RPMI7951 (cell line): ENCODE measurements at regions not wholly inside any gene's neighbourhood (a gene's known extent, or its start where the extent isn't known, plus 50 kb on each side); places are given as distances from the start of the nearest gene placed in this dataset.
A peak's percentile ranks its signal among the peaks of the same experiment; 100 is the strongest.

Experiments
- DNase-seq: peaks from one replicate; pipeline ENCODE4 v3.0.0-alpha.2; 2012; ENCODE audit warnings: low read depth

DNA sequence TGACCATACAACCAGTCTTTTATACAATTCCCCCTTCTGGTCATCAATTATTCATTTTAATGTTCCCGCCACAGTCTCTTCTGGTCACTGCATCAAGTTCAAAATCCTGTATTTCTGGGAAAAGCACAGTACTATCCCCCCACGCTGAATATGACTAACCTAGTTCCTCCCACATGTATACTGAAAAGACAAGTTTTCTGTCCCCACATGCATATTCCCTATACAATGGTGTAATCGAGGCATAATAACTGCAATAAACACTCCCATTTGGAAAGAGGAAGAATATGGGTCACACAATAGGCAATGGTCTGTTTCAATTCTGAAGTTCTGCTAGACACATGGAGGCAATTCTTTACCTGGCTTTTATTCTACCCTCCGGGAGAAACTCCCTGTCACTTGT lies 344.9 kb downstream of the EFNA5 start:
- DNase-seq, result no peak

DNA sequence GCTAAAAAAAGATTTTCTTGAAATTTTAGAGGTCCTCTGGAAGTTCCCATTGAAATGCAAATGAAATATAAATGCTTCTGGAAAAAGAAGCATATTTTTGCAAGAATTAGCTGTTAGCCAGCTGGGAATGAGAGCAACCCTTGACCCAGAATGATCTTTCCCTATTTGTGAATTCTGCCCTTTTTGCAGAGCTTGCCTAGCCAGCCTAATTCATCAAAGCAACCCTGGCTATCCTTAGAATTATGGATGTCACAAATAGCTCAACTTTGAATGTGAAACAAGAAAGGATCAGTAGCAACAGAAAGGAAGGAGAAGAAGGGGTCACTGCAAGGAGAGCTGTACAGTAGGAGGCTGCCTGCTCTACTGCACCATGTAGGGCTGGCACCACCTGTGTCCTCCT lies 345.9 kb downstream of the EFNA5 start:
- no peak for DNase-seq

DNA sequence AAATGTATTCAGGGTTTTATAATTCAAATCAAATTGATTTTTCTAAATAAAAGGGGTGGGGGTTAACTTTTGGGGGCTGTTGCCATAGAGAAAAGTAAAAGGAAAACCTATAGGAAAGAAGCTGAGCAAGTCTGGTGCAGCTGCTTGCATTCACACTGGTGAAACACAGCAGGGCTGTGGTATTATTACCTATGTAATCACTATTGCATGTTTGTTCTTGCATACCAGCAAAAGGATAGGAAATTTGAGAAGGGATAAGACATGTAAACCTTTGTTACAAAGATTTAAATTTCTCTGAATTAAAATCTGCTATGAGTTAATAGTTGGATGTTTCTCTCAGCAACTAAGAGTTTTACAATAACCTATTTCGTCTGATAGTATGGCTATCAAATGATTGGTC lies 346.7 kb downstream of the EFNA5 start:
- no peak for DNase-seq

DNA sequence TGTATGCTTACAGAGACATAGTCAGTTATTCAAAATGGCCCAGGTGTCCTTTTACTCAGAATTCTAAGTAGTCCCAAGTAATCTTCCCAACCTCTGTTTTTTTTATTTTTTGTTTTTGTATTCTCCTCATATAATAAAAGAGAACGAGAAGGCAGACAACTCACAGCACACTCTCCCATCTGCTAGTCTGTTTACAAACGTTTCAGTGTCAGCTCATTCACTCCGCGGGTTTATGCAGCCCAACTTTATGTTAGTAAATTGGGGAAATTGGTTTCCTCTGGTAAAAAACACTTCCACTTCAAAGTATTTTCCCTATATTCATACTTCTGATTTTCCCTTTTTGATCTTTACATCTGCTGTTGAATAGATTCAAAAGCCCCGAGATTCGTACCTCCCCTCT lies 347.2 kb downstream of the EFNA5 start:
- DNase-seq, result no peak

DNA sequence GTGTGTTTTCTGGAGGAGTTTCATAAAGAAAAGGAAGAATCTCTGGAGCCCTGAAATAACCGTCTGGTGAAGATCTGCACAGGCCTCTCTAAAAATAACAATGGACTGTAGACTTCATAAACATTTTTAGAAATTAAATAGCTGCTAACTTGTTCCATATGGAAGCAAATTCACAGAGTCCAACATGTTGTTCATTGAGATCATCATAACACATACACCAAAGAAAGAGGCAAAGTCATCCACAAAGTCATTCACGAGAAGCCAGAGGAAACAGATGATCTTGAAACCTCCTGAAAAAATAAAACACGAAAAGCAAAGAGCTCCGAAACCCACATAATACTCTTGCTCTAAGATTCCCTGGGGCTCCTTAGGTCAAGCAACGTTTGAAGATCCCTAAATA lies 347.8 kb downstream of the EFNA5 start:
- DNase-seq, result no peak

DNA sequence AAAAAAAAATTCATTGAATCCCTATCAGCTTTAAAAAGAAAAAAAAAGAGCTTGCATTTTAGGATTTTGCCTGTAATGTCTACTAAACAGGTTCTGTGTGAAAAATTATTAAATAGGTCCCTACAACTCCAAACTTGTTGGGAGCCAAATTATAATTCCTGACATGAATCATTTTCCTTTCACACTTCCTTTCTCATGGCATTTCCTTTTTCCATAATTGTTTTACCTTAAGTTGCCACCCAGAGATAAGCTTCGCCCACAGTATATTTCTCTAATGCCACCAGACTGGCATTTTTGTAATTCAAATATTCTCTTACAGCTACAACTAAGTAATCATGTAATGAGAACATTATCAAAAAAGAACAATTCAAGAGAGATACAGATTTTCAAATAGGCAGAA lies 348.8 kb downstream of the EFNA5 start:
- no peak for DNase-seq

DNA sequence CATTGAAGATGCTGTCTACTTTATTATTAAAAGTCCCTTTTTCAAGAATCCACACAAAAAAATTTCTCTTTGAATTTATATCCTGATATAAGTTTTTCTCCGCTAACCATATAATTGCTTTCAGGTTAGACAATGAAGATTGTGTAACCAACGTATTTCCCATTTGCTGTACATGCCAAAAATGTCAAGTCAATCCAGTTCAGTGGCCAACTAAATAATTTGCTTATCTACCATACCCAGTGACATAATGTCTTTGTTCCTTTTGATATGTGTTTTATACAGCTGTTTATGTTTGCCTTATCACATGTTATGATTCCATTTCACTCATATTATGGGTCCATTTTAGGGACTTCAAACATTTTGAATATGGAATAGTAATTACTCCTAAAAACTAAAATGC lies 349.9 kb downstream of the EFNA5 start:
- no peak for DNase-seq

DNA sequence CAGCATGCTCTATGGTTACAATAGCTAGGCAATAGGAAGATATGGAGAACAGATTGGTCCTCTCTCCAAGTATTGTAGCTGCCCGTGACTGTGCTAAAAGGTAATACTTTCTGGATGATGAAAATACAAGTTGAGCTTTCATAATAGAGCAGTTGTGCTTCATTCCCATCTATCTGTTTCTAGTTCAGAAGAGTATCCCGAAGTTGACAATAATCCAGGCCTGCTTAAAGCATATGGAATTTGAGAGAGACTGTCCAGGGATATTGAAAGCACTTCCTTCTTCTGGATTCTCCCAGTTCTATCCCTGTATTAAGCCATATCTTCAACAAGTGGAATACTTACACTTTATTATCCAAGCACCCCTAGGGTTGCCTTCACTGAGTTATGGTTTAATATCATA lies 350.4 kb downstream of the EFNA5 start:
- DNase-seq, result no peak

DNA sequence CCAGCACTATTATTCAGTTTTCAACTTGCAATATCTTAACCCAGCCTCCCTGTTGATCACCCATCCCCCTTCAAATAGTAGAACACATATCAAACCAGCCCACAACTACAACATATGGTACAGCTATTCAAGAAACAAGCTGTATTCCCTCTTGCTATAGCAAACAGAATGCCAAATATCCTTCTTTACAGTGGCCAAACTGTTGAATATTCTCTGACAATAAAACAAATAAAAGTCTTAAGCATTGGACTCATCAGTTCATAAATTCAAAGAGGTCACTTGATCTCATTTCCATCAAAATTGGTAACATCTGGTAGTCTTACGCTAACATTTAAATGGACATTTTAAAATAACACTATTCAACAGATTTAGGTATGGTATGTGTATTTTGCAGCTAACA lies 350.8 kb downstream of the EFNA5 start:
- DNase-seq, result no peak

DNA sequence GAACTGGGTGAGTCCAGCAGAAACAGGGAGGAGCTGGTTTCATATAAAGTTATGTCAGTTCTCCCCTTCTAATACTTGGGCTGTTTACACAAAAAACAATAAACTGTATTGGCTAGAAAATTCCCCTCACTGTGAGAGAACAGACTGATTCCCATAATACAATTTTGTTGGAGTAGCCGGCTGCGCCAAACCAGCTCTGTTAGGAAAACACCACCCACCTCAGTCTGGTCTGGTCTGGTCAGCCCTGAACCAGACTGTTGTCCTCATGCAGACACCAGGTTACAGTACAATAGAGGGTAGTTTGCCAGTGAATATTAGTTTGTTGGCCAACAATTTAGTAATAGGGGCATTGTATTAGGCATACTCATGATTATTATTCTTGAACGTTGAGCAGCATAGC lies 356.4 kb downstream of the EFNA5 start:
- DNase-seq, result no peak

DNA sequence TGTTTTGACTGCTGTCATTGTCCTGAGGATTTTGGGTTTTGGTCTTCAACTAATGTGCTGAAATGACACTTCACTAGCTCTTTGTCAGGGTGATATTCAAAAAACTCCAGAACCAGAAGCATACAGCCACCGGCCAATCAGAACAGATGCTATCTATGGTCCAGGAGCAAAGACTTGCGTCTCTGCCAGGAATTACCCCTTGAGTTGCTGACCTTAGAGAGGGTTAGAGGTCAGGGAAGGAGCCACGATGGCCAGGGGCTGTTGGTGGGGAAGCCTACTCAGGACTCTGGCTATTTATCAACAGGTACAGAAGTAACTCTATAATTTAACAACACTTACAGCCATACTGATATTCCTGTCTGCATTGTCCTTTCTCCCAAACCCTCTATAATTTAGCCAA lies 356.8 kb downstream of the EFNA5 start:
- DNase-seq, result no peak

DNA sequence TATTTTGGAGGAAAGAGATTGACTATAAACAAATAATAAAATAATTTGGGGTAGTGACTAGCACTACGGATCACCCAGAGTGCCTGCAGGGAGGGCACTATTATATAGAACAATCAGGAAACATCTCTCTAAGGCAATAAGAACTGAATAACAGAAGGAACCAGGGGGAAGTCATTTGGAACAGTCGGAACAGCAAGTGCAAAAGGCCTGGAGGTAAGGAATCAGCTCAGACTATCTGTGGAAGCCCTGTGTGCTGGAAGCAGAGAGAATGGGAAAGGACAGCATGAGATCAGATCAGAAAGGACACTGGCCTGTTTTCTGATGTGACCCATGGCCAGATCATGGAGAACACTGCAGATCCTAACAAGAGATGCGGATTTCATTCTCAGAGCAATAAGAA lies 357.6 kb downstream of the EFNA5 start:
- DNase-seq, result no peak

DNA sequence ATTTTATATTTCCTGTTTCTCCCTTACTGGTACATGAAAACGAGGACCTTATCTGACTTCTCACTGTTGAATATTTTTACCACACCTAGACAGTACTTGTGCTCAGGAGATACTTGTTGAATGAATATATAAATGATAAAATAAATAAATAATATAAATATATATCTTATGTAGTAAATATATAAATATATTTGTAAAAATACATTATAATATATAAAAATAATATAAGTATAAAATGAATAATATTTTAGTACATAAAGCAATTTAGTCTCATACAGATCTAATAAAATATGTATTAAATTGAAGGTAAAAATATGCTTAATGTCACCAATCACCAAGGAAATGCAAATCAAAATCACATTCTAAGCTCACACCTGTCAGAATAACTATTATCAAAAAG lies 360.6 kb downstream of the EFNA5 start:
- DNase-seq, result no peak

DNA sequence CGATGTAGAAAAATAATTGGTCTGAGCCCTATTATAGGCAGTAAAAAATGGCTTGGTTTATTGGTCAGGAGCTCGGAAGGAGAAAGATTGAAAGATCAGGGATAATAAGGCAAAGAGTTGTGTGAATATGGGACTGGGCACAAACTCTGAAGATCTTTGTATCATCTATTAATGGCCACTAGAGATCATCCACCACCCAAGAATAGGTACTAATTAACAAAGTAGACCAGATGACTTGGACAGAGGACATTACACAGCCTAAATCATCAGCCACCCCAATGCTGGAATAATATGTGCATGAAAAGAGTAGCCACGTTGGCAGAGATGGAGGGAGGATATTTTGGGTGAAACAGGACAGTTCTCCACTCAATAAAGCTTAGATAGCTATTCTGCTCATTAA lies 364.1 kb downstream of the EFNA5 start:
- no peak for DNase-seq

DNA sequence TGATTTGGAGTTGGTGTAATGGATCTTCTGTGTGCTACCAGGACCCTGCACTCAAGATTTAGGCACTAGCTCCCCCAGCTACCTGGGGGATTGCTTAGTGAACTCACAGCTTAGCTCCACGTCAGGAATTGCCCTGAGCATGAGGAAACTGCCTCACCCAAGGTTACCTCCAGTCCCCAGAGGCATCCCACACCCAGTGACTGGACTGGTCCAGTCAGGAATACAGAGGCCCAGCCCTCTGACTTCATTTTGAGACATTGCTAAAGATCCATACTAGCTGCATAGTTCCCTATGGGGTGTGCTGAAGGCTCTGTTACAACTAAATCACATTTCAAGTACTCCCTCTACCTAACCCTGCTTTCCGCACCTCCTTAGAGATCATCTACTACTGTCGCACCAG lies 364.7 kb downstream of the EFNA5 start:
- DNase-seq, result no peak

DNA sequence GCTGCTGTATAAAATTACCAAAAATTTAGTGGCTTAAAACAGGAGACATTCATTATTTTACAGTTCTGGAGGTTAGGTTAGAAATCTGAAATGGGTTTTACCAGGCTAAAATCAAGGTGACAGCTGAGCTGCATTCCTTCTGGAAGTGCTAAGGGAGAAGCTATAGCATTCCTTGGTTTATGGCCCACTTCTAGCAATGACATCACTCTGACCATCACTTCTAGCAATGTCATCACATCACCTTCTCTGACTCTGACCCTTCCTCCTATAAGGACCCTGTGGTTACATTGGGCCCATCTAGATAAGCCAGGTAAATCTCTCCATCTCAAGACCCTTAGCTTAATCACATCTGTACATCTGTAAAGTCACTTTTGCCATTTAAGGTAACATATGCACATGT lies 366.1 kb downstream of the EFNA5 start:
- DNase-seq, result no peak

DNA sequence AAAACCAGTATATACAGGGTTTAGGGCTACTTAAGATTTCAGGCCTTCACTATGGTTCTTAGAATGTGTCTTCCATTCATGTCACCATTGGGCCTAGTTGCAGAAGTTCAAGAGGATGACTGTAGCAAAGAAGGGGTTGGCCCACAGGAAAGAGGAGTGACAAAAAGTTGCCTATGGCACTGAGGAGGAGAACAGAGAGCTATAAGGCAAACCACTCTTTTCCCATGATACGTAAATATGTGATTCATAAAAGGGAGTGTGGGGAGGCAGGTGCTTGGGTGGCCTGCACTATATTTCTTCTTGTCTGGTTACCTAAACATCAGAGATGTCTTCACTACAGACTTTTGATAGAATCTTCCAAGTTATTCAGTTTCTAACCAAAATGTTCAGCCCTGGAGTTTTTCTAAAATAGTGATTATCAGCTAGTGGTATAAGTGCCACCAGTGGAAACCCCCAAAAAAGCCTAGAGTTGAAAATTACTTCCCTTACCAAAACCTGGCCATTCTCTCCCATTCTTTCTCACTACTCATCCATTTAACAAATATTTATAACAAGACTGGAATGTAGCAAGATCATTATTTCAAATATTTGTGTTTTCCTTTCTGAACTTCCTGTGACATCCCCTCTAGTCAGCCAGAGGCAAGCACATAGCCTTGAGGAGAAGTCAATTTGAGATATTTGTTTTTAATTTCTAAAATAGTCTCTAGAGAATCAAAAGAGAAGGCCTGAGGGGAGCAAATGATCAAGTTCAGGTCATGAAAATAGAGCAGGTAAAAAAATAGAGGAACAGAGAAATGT lies 367.4 kb downstream of the EFNA5 start:
- DNase-seq, result no peak

DNA sequence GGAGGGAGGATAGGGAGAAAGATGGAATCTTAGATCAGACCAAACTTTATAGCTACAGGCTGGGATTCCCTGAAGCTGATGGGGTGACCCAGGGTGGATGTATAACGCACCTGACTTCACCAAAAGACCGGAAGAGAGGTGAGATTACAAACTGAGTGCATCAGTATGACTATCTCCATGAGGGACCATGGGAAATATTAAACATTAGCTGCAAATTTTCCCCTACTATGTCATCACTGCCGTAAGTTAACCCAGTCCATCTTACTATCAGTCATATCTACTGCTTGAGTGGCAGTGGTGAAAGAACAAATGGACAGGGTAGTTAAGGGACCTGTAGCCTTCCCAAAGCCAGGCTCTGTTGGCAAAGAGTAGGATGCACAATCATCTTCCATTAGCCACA lies 368.3 kb downstream of the EFNA5 start:
- no peak for DNase-seq

DNA sequence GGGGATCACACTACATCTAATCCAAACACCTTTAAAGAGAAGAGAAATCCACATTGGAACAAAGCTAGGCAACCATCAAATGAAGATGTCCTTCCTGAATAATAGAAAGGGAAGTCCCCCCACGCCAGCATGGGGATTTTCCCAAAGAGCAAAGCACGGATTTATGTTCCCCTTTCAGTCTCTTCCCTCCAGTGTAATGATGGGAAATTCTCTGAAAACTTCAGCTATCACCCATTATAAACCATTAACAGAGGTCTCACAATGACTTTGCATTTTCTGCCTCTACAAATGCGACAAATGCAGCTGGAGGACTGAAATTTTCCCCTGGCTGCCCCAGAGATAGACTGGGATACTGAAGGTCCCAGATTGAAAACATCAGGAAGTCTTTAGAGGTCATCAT lies 368.7 kb downstream of the EFNA5 start:
- DNase-seq, result no peak

DNA sequence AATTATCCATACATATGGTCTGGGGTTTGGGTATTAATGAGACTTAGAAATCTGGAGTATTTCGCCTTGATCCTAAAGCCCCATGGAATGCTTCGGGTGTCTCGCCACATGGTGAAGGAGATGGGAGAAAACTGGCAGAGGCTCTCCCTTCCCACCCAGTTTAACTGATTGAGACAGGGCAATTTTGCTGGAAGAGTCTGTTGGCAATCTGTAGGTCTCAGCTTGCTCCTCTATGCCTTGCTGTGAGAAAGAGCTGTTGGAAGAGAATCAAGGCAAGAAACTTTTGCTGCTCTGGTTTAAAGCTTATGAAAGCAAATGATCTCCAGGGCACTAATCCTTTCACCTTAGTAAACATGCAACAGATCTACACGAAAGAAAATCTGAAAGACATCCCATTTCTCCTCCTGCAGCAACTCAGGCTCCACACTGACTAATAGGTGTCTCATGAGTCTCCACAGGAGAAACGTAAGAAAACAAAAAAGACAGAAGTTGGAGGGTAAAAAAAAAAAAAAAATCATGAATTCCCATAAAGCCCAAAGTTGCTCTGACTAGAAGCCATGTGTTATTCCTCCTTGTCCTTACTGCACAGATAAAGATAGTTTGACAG lies 369.9 kb downstream of the EFNA5 start:
- no peak for DNase-seq

DNA sequence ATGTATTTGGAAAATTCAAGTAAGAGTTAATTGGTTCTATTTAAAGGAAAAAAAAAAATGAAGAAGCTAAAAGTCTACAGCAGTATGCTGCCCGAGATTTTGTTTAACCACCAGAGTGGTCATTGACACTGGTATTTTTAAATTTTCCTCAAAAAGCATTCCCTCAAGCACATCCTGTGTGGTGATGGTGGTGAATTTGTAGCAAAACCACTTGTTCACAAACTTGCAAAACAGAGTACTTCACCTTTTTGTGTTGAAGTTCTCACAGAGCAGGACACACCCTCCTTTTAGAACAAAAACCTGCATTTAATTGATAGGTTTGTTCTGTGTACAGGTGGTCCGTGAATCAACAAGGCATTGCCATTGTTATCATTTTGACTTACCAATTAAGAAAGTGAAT lies 374.2 kb downstream of the EFNA5 start:
- no peak for DNase-seq

DNA sequence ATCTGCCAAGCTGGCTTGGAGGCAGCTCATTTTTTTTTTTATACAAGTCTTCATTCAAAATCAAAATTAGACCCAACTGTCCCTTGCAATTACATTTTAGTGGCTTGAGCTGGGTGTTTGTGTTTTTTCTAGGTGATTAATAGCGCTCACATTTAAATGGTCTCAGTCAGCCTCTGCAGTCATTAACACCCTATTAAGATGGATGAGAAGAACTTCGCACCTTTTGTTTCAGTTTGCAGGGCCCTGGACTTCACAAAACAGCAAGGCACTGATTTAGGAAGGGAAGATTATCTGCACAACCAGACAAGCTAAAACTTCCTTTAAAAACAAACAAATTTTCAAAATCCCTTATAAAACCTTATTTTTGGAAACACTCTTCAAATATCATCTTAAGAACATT lies 374.8 kb downstream of the EFNA5 start:
- no peak for DNase-seq

DNA sequence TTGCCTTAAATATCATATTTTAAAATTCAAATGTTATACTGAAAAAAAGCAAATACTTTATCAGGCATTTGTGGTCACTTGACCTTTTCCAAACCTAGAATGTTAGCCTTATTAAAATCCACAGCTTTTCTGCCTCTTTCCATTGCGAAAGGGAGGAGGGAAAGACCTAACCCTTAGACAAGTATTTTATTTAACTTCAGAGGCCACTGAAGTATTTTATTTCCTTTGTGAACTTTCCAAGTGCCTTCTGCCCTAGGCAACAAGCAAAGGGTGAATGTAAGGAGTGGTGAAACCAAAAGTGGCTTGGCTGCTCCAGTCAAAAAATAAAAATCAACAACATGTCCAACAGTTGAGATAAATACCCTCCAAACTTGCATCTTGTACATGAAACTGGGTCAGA lies 376.1 kb downstream of the EFNA5 start:
- peak; percentile 2 for DNase-seq

DNA sequence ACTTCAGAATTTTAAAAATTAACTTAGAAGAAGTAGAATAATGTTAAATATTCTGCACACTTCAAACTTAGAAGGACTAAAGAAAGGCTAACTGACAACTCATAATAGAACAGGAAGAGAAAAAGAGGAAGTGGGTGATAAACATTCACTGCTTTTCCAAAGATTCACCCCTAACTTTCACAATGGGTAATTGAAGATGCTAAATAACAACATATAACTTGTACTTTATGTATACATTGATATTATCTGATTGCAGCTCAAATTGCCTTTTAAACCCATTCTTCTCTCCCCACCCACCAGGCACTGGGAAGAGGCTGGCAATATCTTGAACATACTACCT lies 376.6 kb downstream of the EFNA5 start:
- no peak for DNase-seq
